Smooth muscle cell (in vitro differentiated cells): ENCODE measurements at regions not wholly inside any gene's neighbourhood (a gene's known extent, or its start where the extent isn't known, plus 50 kb on each side); places are given as distances from the start of the nearest gene placed in this dataset.
"Not testable (repeated sequence)": the region's sequence is repeated elsewhere in the genome, so short reads cannot be mapped to it uniquely, and the experiment has no call there.

Source experiments
- DNase-seq: peaks from one replicate; lab custom pipeline; 2025; ENCODE audit not compliant: unreplicated experiment; lab: John Stamatoyannopoulos, UW
- H2AFZ ChIP-seq: fragments of 200-600 bp; sonication (generic); 2 replicates; pipeline ENCODE4 v1.6.0; 2016; ENCODE audit warnings: antibody characterized with exemption, low read depth, mild to moderate bottlenecking
- H3F3A ChIP-seq: fragments of 200-600 bp; sonication (generic); 2 replicates; pipeline ENCODE4 v1.6.0; 2017; ENCODE audit warnings: antibody characterized with exemption, low read depth
- H3K27ac ChIP-seq: fragments of 200-600 bp; sonication (generic); 2 replicates; pipeline ENCODE4 v1.5.1; 2016; ENCODE audit warnings: low read depth, mild to moderate bottlenecking
- H3K27me3 ChIP-seq: fragments of 200-600 bp; sonication (generic); 2 replicates; pipeline ENCODE4 v1.6.1; 2016; ENCODE audit warnings: low read depth, mild to moderate bottlenecking
- H3K36me3 ChIP-seq: fragments of 200-600 bp; sonication (generic); 2 replicates; pipeline ENCODE4 v1.5.1; 2016; ENCODE audit warnings: low read depth
- H3K4me1 ChIP-seq: fragments of 200-600 bp; sonication (generic); 2 replicates; pipeline ENCODE4 v1.5.1; 2016; ENCODE audit warnings: low read depth
- H3K4me2 ChIP-seq: fragments of 200-600 bp; sonication (generic); 2 replicates; pipeline ENCODE4 v1.6.0; 2016; ENCODE audit warnings: mild to moderate bottlenecking
- H3K4me3 ChIP-seq: fragments of 200-600 bp; sonication (generic); 2 replicates; pipeline ENCODE4 v1.5.1; 2016; ENCODE audit warnings: mild to moderate bottlenecking
- H3K79me2 ChIP-seq: fragments of 200-600 bp; sonication (generic); 2 replicates; pipeline ENCODE4 v1.6.0; 2016; ENCODE audit warnings: low read depth, mild to moderate bottlenecking
- H3K9ac ChIP-seq: fragments of 200-600 bp; sonication (generic); 2 replicates; pipeline ENCODE4 v1.6.0; 2016; ENCODE audit warnings: low read depth
- H3K9me3 ChIP-seq: fragments of 200-600 bp; sonication (generic); replicated peaks from 2 replicates; pipeline ENCODE4 v1.5.1; 2016; ENCODE audit warnings: low read depth
- H4K20me1 ChIP-seq: fragments of 200-600 bp; sonication (generic); 2 replicates; pipeline ENCODE4 v1.6.0; 2016; ENCODE audit warnings: low read depth
- CTCF ChIP-seq: fragments of 200-600 bp; sonication (generic); IDR thresholded peaks from 2 replicates; pipeline ENCODE4 v1.5.1; 2017; ENCODE audit warnings: borderline replicate concordance, mild to moderate bottlenecking, antibody characterized with exemption; ENCODE audit not compliant: insufficient read depth, poor library complexity, severe bottlenecking
- WGBS: methylation state at CpG from one replicate; pipeline ENCODE4 v1.1.7; 2016; ENCODE audit warnings: low lambda C conversion rate; 5-methylcytosine and 5-hydroxymethylcytosine counted together

GRCh38 chr13:86906127-86906874 lies 764.9 kb upstream of the SLITRK5 start:
- Histone ChIP-seq H3K27ac (peak overlapping the region; percentile 20), H3K4me3 (no peak overlapping the region), H3K4me1 (peaks cover 12% of the 10 kb centered on the region), H3K9me3 (no peaks in the 10 kb centered on the region), H3K79me2 (no peaks in the 10 kb centered on the region), H3F3A (no peaks in the 10 kb centered on the region), H4K20me1 (no peaks in the 10 kb centered on the region), H3K4me2 (peak overlapping the region; percentile 69), H3K9ac (no peak overlapping the region), H3K36me3 (no peaks in the 10 kb centered on the region), H2AFZ (peak overlapping the region; percentile 63), H3K27me3 (no peaks in the 10 kb centered on the region)
- WGBS, result 28% methylated on average over 7 of the region's 7 CpGs
- TF ChIP-seq CTCF, result no peak
- no peak for DNase-seq

GRCh38 chr13:86907156-86907555 lies 764.0 kb upstream of the SLITRK5 start:
- DNase-seq, result no peak
- H3K27me3 ChIP-seq, result no peaks in the 10 kb centered on the region
- no peaks in the 10 kb centered on the region for H3F3A ChIP-seq
- 19% methylated on average over 2 of the region's 2 CpGs for WGBS
- no peak for TF ChIP-seq CTCF
- H3K4me1 ChIP-seq, result peaks cover 12% of the 10 kb centered on the region
- no peak overlapping the region for H2AFZ ChIP-seq
- H3K27ac ChIP-seq, result peak overlapping the region; percentile 8
- no peaks in the 10 kb centered on the region for H3K79me2 ChIP-seq
- H4K20me1 ChIP-seq, result no peaks in the 10 kb centered on the region
- H3K9ac ChIP-seq, result no peak overlapping the region
- no peaks in the 10 kb centered on the region for H3K9me3 ChIP-seq
- peak overlapping the region; percentile 69 for H3K4me2 ChIP-seq
- no peaks in the 10 kb centered on the region for H3K36me3 ChIP-seq
- H3K4me3 ChIP-seq, result no peak overlapping the region

GRCh38 chr13:86909318-86909717 lies 761.9 kb upstream of the SLITRK5 start:
- no peaks in the 10 kb centered on the region for H3K79me2 ChIP-seq
- H3K4me1 ChIP-seq, result peaks cover 12% of the 10 kb centered on the region
- no peaks in the 10 kb centered on the region for H4K20me1 ChIP-seq
- H3K4me2 ChIP-seq, result no peak overlapping the region
- H3K27me3 ChIP-seq, result no peaks in the 10 kb centered on the region
- H3K9ac ChIP-seq, result no peak overlapping the region
- H3K27ac ChIP-seq, result no peak overlapping the region
- DNase-seq, result no peak
- H3K9me3 ChIP-seq, result no peaks in the 10 kb centered on the region
- no peak for TF ChIP-seq CTCF
- peak overlapping the region; percentile 56 for H2AFZ ChIP-seq
- no peaks in the 10 kb centered on the region for H3K36me3 ChIP-seq
- H3K4me3 ChIP-seq, result no peak overlapping the region
- no peaks in the 10 kb centered on the region for H3F3A ChIP-seq
- WGBS, result 78% methylated on average over 6 of the region's 6 CpGs

- TF ChIP-seq CTCF, result no peak
- 93% methylated on average over 5 of the region's 5 CpGs for WGBS
- Histone ChIP-seq H2AFZ (no peak overlapping the region), H3K9me3 (no peaks in the 10 kb centered on the region), H3K27me3 (no peaks in the 10 kb centered on the region), H3K27ac (no peak overlapping the region), H3K4me2 (no peak overlapping the region), H3F3A (no peaks in the 10 kb centered on the region), H3K9ac (no peak overlapping the region), H3K4me1 (no peaks in the 10 kb centered on the region), H3K36me3 (no peaks in the 10 kb centered on the region), H3K4me3 (no peak overlapping the region), H3K79me2 (no peaks in the 10 kb centered on the region), H4K20me1 (no peaks in the 10 kb centered on the region)
- no peak for DNase-seq
Observed at GRCh38 chr13:86914757-86915156, 756.4 kb upstream of the SLITRK5 start.

GRCh38 chr13:86917438-86917837 lies 753.7 kb upstream of the SLITRK5 start:
- WGBS, result 95% methylated on average over 10 of the region's 10 CpGs
- not testable (repeated sequence) for H3K9ac ChIP-seq

More at GRCh38 chr13:86917438-86917837, 753.7 kb upstream of the SLITRK5 start:
- H3K4me1 ChIP-seq, H3K36me3 ChIP-seq, H3K27me3 ChIP-seq, H3K79me2 ChIP-seq, H3K4me2 ChIP-seq, H4K20me1 ChIP-seq, H3F3A ChIP-seq, H3K4me3 ChIP-seq, H3K9me3 ChIP-seq, H3K27ac ChIP-seq, DNase-seq: not testable (repeated sequence)
- peak overlapping the region; percentile 52 for H2AFZ ChIP-seq
